ENCODE measurements at regions not wholly inside any gene's neighbourhood (a gene's known extent, or its start where the extent isn't known, plus 50 kb on each side); places are given as distances from the start of the nearest gene placed in this dataset.

- ATAC-seq (no peak), FAIRE-seq (no peak), DNase-seq (ENCODE audit: low read depth, low spot score) (no peak)
- Histone ChIP-seq H4K20me1 (ENCODE audit: control insufficient read depth, insufficient read depth) (no peaks in the 10 kb centered on the region), H2AFZ (ENCODE audit: control insufficient read depth, low read depth, low read length) (no peak overlapping the region), H3K36me3 (ENCODE audit: control insufficient read depth in 2 of 2, insufficient read depth in 2 of 2, low read length in 1 of 2) (no peaks in the 10 kb centered on the region), H3K4me2 (ENCODE audit: control insufficient read depth, insufficient read depth) (no peak overlapping the region), H3K79me2 (ENCODE audit: control insufficient read depth, insufficient read depth, low read length) (no peaks in the 10 kb centered on the region), H3K27me3 (replicated peaks in 1 of 2; ENCODE audit: control insufficient read depth in 2 of 2, insufficient read depth in 2 of 2, low read length in 1 of 2) (no peaks in the 10 kb centered on the region), H3K9ac (ENCODE audit: control insufficient read depth, insufficient read depth, low read length) (no peak overlapping the region), H3K4me1 (ENCODE audit: control insufficient read depth, insufficient read depth, low read length) (no peaks in the 10 kb centered on the region), H3K27ac (ENCODE audit: control insufficient read depth, insufficient read depth) (no peak overlapping the region), H3K4me3 (no peak overlapping the region), H3K9me3 (replicated peaks; ENCODE audit: control insufficient read depth, insufficient read depth, low read length) (no peaks in the 10 kb centered on the region; the same call in 2 of the 3 replicates)
- no TSS peak for BruUV-seq (replicated peaks)
- ChIA-PET CTCF (no interaction called here), POLR2A (no interaction called here), RAD21 (ENCODE audit: unreplicated experiment) (no interaction called here), SMC1A (ENCODE audit: uncharacterized antibody, unreplicated experiment) (no interaction called here)
- intact Hi-C loops (cut with micrococcal nuclease; ENCODE audit: unreplicated experiment) (no loop called here), in situ Hi-C loops (cut with MboI) (no loop called here)
- 79% methylated on average over 6 of the region's 6 CpGs for WGBS (ENCODE audit: insufficient coverage, insufficient replicate concordance, low lambda C conversion rate, missing lambda C conversion rate)
- TF ChIP-seq ZNF687 (IDR thresholded peaks at IDR 0.05) = no peak
- TF ChIP-seq HSF1 (IDR thresholded peaks at IDR 0.05; ENCODE audit: low read depth, low read length) = no peak
- TF ChIP-seq ZBTB33 (IDR thresholded peaks at IDR 0.05) = no peak
- TF ChIP-seq PKNOX1 (IDR thresholded peaks at IDR 0.05) = no peak
- no peak for TF ChIP-seq CBX3 (IDR thresholded peaks at IDR 0.05; ENCODE audit: borderline replicate concordance, low read depth)
- TF ChIP-seq MLLT1 (IDR thresholded peaks at IDR 0.05) = no peak
- no peak for TF ChIP-seq IRF5 (IDR thresholded peaks at IDR 0.05; ENCODE audit: borderline replicate concordance)
- no peak for TF ChIP-seq IRF4 (IDR thresholded peaks at IDR 0.05; ENCODE audit: low read depth, low read length)
- TF ChIP-seq CHD2 (IDR thresholded peaks at IDR 0.05; ENCODE audit: borderline replicate concordance, low read depth, low read length) = no peak
- TF ChIP-seq MYB (IDR thresholded peaks at IDR 0.05; ENCODE audit: borderline replicate concordance, low read depth, low read length) = no peak
- TF ChIP-seq EP300 (IDR thresholded peaks at IDR 0.05; ENCODE audit: borderline replicate concordance in 1 of 2, control insufficient read depth in 1 of 2, low read depth in 2 of 2, low read length in 2 of 2) = no peak
Observed at GRCh38 chr20:52422574-52423336, 231.2 kb upstream of the ZFP64 start.

Data from GM12878 (cell line).